Testis (tissue), 2 donors: ENCODE measurements at regions not wholly inside any gene's neighbourhood (a gene's known extent, or its start where the extent isn't known, plus 50 kb on each side); places are given as distances from the start of the nearest gene placed in this dataset.

Source experiments
- POLR2A ChIP-seq: fragments of 450-650 bp; IDR thresholded peaks from one replicate; pipeline ENCODE4 v1.6.1; 2017; ENCODE audit warnings: antibody characterized with exemption, mild to moderate bottlenecking, moderate library complexity
- TF ChIP-seq, protein P1 (sequence below), 3 experiments: fragments of 450-650 bp in 2 of 3; fragments of 200-600 bp in 1 of 3; sonication (generic) in 1 of 3; IDR thresholded peaks; one replicate each; pipeline ENCODE4 v1.5.1; 2016 to 2019; ENCODE audit warnings: antibody characterized with exemption in 3 of 3, mild to moderate bottlenecking in 2 of 3, moderate library complexity in 1 of 3

DNA sequence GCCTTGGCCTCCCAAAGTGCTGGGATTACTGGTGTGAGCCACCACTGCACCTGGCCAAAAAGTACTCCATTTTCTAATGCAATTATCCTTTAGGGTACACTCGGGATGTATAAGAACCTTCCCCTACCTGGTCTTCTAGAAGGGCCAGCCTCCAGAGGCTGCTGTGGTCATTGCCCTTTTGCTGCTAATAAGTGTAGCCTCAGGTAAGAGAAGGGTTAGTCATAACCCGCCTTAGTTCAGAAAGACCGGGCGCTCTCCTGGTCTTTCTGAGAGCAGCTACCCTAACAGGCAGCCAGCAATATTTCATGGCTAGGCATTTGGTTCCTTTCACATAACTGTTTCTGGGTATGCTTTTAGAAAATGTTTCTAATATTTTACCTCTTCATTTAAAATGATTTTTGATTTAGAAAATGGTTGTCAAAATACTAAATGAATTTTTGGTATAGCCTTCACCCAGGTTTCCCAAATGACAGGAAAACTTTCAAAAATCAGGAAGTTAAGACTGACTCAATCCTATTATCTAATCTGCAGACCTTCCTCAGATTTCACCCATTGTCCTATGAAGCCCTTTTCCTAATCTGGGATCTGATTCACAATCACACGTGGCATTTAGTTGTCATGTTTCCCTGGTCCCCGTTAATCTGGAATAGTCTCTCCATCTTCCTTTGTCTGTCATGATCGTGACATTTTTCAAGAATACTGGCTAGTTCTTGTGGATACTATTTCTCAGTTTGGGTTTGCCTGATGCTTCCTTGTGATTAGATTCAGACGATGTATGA is 479.0 kb downstream of the SIPA1L2 start:
- TF ChIP-seq, protein P1, sequence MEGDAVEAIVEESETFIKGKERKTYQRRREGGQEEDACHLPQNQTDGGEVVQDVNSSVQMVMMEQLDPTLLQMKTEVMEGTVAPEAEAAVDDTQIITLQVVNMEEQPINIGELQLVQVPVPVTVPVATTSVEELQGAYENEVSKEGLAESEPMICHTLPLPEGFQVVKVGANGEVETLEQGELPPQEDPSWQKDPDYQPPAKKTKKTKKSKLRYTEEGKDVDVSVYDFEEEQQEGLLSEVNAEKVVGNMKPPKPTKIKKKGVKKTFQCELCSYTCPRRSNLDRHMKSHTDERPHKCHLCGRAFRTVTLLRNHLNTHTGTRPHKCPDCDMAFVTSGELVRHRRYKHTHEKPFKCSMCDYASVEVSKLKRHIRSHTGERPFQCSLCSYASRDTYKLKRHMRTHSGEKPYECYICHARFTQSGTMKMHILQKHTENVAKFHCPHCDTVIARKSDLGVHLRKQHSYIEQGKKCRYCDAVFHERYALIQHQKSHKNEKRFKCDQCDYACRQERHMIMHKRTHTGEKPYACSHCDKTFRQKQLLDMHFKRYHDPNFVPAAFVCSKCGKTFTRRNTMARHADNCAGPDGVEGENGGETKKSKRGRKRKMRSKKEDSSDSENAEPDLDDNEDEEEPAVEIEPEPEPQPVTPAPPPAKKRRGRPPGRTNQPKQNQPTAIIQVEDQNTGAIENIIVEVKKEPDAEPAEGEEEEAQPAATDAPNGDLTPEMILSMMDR (IDR thresholded peaks at IDR 0.05): no peak
- no peak for TF ChIP-seq POLR2A
